Naive B cell (primary cell): ENCODE measurements at regions not wholly inside any gene's neighbourhood (a gene's known extent, or its start where the extent isn't known, plus 50 kb on each side); places are given as distances from the start of the nearest gene placed in this dataset.
A peak's percentile ranks its signal among the peaks of the same experiment; 100 is the strongest.

ENCODE experiments used
- ATAC-seq, 2 donors: fragments of 150-1000 bp; cut with Tn5 transposase; 2 replicates each; pipeline ENCODE4 v1.10.0; 2021; ENCODE audit warnings: low read depth in 2 of 2, mild to moderate bottlenecking in 2 of 2, moderate library complexity in 2 of 2
- DNase-seq: peaks from one replicate; pipeline ENCODE4 v3.0.0; 2022
- H3K27ac Mint-ChIP-seq, 6 donors: one replicate each; pipeline ENCODE4 v1.8.0; 2020 to 2022; ENCODE audit warnings: mild to moderate bottlenecking in 6 of 6, mixed read lengths in 6 of 6, moderate library complexity in 5 of 6, inconsistent platforms in 2 of 6
- H3K27me3 Mint-ChIP-seq, 3 donors: one replicate each; pipeline ENCODE4 v1.8.0; 2021 to 2022; ENCODE audit warnings: mixed read lengths in 3 of 3, mild to moderate bottlenecking in 1 of 3
- H3K36me3 Mint-ChIP-seq, 2 donors: one replicate each; pipeline ENCODE4 v1.8.0; 2020 to 2022; ENCODE audit warnings: mixed read lengths in 2 of 2, inconsistent platforms in 1 of 2, mild to moderate bottlenecking in 1 of 2
- H3K4me1 Mint-ChIP-seq, 3 donors: one replicate each; pipeline ENCODE4 v1.8.0; 2020 to 2022; ENCODE audit warnings: mixed read lengths in 3 of 3, inconsistent platforms in 1 of 3, mild to moderate bottlenecking in 1 of 3, moderate library complexity in 1 of 3
- H3K4me3 Mint-ChIP-seq, 8 donors: one replicate each; pipeline ENCODE4 v1.8.0; 2020 to 2022; ENCODE audit warnings: mild to moderate bottlenecking in 8 of 8, mixed read lengths in 8 of 8, moderate library complexity in 8 of 8, inconsistent platforms in 2 of 8
- H3K9me3 Mint-ChIP-seq, 7 donors: one replicate each; pipeline ENCODE4 v1.8.0; 2020 to 2022; ENCODE audit warnings: mixed read lengths in 7 of 7, mild to moderate bottlenecking in 5 of 7, inconsistent platforms in 2 of 7, moderate library complexity in 1 of 7

DNA sequence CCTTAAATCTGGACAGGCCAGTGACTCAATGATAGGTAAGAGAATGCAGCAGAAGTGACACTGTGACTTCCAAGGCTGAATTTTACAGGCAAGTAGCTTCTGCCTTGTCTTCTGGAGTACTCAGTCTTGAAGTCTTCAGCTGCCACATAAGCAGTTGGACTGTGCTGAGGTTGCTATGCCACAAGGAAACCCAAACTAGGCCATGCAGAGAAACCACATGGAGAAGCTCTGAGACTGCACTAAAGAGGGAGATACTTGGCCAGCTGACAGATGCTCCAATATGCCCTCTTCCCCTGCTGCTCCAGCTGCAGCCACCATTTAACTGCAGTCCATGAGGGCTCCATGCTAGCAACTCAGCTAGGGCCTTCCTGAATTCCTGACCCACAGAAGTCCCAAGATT, 119.4 kb upstream of the GADL1 start:
- DNase-seq: no peak
- no peaks in the 10 kb centered on the region for H3K4me1 Mint-ChIP-seq
- peak overlapping the region in 1 of 6 donors; percentile 57 for H3K27ac Mint-ChIP-seq
- ATAC-seq: no peak
- peaks cover 0 to 2% (median 0%) of the 10 kb centered on the region in 7 donors for H3K9me3 Mint-ChIP-seq
- no peaks in the 10 kb centered on the region for H3K36me3 Mint-ChIP-seq
- H3K4me3 Mint-ChIP-seq: no peak overlapping the region
- peaks cover 0 to 5% (median 0%) of the 10 kb centered on the region in 3 donors for H3K27me3 Mint-ChIP-seq

DNA sequence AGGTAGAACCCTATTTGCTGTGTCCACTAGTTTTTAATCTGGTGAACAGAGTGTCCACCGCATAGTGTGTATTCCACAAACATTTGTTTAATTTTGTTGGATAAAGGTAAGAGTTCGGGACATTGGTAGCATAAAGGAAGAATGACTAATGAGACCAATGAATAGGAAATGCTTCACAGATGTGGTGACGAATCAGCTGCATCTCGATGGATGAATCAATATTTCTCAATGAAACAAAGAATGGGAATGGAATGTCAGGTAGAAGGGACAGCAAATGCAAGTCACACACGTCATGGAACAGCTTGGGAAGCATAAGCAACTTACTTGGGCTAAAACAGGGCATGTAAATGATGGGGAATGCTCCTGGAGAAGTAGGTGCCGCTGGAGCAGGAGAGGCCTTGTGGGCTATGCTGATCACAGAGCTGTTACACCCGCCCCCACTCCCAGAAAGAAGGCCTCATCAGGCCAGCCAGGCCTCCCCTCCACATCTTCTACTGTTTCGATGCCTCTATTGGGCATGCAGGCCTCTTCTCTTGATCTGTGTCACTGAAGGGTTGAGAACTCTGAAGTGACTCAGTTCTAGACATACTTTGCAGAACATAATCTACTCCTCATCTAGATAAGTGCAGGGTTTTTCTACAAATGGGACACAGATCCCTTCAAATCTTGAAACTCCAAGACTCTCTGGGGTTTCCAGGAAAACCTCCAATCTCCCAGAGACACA, 120.0 kb upstream of the GADL1 start:
- no peak for ATAC-seq
- Mint-ChIP-seq H3K27me3 (no peaks in the 10 kb centered on the region), H3K4me3 (no peak overlapping the region), H3K36me3 (no peaks in the 10 kb centered on the region), H3K9me3 (peaks cover 0 to 2% (median 0%) of the 10 kb centered on the region in 7 donors), H3K27ac (no peak overlapping the region), H3K4me1 (no peaks in the 10 kb centered on the region)
- no peak for DNase-seq

DNA sequence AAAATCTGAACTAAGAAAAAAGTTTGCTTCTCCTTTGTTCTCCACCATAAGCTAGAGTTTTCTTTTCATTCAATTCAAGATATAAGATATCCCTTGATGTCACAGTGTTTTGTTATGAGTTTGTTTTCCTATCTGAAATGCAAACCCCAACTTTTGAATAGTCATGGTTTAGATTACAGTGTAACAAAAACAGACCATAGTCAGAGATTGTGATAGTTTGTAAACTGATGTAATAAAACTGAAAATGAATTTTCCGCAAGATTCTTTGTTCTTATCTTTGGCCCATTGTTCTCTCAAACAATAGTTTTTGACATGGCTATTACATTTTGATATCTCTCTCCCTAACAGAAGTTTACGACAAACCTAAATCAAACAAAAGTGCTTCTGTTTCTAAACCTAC, 121.7 kb upstream of the GADL1 start:
- ATAC-seq: no peak
- Mint-ChIP-seq H3K36me3 (no peaks in the 10 kb centered on the region), H3K27ac (peak overlapping the region in 1 of 6 donors; percentile 65), H3K27me3 (no peaks in the 10 kb centered on the region), H3K4me3 (no peak overlapping the region), H3K4me1 (no peaks in the 10 kb centered on the region), H3K9me3 (peaks cover 0 to 2% (median 0%) of the 10 kb centered on the region in 7 donors)
- no peak for DNase-seq

DNA sequence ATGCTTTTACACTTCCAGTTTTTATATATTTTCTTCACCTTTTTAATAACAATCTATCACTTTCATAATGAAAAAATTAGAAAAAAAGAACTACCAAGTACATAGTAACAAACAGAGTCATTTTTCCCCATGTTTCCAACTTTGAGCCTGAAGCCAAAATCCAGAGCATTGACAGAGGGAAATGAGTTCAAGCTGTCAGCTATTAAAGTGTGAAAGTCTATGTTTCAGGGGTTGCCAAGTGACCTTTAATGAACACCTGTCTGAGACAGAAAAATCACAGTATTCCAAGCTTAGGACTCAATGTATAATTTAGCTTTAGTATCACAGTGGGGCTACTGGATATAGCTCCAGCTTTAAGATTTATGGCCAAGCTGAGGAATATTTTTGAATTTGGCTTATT, 128.3 kb upstream of the GADL1 start:
- no peaks in the 10 kb centered on the region for H3K4me1 Mint-ChIP-seq
- DNase-seq (no peak), ATAC-seq (no peak)
- no peaks in the 10 kb centered on the region for H3K36me3 Mint-ChIP-seq
- no peak overlapping the region for H3K27ac Mint-ChIP-seq
- H3K9me3 Mint-ChIP-seq: peaks cover 0 to 5% (median 2%) of the 10 kb centered on the region in 7 donors
- no peak overlapping the region for H3K4me3 Mint-ChIP-seq
- no peaks in the 10 kb centered on the region for H3K27me3 Mint-ChIP-seq

DNA sequence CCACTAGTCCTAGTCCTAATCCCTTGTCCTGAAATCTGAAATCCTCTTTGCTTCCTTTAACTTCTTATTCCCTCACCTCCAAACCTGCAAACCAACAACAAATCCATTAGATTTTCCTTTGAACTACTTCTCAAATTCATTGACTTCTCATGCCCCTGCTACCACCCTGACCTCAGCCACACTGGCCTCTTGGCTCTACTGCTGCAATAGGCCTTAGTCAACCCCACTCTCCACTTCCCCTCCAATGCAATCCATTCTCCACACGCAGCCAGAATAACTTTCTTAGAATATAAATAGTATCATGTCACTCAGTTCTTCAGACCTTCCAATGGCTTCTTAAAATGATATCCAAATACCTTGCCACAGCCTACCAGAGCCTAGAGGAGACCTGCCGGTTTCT, 131.1 kb upstream of the GADL1 start:
- H3K4me1 Mint-ChIP-seq: no peaks in the 10 kb centered on the region
- H3K4me3 Mint-ChIP-seq: no peak overlapping the region
- no peaks in the 10 kb centered on the region for H3K27me3 Mint-ChIP-seq
- peaks cover 0 to 9% (median 4%) of the 10 kb centered on the region in 7 donors for H3K9me3 Mint-ChIP-seq
- no peak overlapping the region for H3K27ac Mint-ChIP-seq
- ATAC-seq (no peak), DNase-seq (no peak)
- no peaks in the 10 kb centered on the region for H3K36me3 Mint-ChIP-seq

DNA sequence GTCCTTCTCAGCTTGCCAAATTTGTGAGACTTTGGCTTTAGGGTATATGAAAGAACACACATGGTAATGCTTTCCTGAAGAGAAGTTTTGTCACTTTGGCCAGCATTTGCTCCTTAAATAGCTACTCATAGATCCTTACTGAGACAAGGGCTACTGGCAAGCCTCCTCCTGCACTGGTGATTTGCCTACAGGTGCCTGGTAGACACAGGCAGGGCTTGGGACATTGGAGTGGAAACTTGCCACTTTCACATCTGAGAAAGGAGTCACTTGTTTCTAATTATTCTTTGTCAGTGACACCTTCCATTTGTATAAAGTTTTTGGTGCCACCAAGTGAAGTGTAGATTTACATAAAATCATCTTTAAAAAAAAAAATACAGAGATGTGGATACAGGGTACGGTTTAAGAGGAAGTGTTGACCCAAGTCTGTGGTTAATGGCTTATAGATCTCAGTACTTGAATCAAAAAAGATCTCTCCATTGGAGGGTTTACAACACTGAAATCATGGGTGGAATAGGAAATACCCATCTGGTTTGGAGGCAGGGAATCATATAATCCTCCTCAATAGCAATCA, 132.8 kb upstream of the GADL1 start:
- H3K36me3 Mint-ChIP-seq: no peaks in the 10 kb centered on the region
- peaks cover 0 to 9% (median 4%) of the 10 kb centered on the region in 7 donors for H3K9me3 Mint-ChIP-seq
- no peak for DNase-seq
- H3K27ac Mint-ChIP-seq: peak overlapping the region in 1 of 6 donors; percentile 28
- no peak for ATAC-seq
- H3K4me3 Mint-ChIP-seq: no peak overlapping the region
- H3K27me3 Mint-ChIP-seq: no peaks in the 10 kb centered on the region
- H3K4me1 Mint-ChIP-seq: no peaks in the 10 kb centered on the region

DNA sequence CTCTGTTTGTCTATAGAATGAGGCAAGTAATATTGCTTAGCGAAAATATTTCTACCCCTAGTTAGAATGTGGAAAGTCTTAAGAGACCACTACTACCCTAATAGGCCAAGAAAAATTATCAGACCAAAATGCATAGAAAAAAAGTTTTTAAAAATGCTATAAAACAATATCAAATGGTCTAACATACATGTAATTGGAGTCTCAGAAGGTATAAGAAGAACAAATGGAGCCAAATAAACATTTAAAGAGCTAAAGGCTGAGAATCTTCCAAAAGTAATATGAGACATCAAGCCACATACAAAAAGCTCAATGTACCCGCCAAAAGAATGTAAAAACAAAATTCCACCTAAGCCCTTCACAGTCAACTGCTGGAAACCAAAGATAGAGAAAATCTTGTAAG, 133.5 kb upstream of the GADL1 start:
- no peaks in the 10 kb centered on the region for H3K4me1 Mint-ChIP-seq
- no peaks in the 10 kb centered on the region for H3K27me3 Mint-ChIP-seq
- DNase-seq: no peak

DNA sequence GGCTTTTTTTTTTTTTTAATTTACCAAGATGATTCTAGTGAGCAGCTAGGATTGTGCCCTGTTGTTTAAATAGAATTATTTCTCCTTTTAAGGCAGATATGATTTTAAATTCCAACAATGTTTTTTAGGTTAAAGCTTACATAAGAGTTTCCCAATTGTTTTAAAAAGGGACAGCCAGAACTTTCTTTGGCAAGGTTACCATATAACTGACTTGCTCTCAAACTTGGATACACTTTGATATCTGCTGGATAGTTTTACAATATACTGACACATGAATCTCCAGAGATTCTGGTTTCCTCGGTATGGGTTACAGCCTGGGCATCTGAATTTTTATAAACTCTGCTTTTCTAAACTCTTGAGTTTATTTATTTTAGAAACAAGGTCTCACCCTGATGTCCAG, 134.3 kb upstream of the GADL1 start:
- Mint-ChIP-seq H3K36me3 (no peaks in the 10 kb centered on the region), H3K4me3 (no peak overlapping the region), H3K27ac (no peak overlapping the region), H3K4me1 (no peaks in the 10 kb centered on the region), H3K9me3 (peaks cover 0 to 9% (median 4%) of the 10 kb centered on the region in 7 donors), H3K27me3 (no peaks in the 10 kb centered on the region)
- ATAC-seq: no peak
- DNase-seq: no peak

More for the DNA sequence above, 133.5 kb upstream of the GADL1 start:
- no peak overlapping the region for H3K4me3 Mint-ChIP-seq
- H3K9me3 Mint-ChIP-seq: peaks cover 0 to 9% (median 4%) of the 10 kb centered on the region in 7 donors
- no peak overlapping the region for H3K27ac Mint-ChIP-seq
- H3K36me3 Mint-ChIP-seq: no peaks in the 10 kb centered on the region
- no peak for ATAC-seq

DNA sequence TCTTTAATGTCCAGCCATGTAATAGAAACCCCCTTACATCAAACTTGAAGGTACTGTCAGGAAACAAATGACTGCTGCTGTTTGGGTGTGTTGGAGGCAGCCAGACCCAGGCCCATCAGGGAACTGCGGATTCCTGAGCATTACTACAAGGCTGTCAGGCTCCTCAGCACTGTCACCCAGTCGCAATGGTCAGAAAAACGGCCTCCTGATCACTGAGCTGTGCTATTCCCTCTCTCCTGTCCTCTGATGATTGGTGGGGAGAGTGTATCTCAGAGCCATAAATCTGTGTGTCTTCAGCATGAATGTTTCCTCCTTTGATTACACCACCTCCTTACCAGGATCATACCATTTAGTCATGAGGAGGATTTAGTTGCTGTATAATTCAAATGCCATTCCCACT, 135.2 kb upstream of the GADL1 start:
- ATAC-seq: no peak
- Mint-ChIP-seq H3K9me3 (peaks cover 0 to 9% (median 4%) of the 10 kb centered on the region in 7 donors), H3K27me3 (no peaks in the 10 kb centered on the region), H3K4me3 (no peak overlapping the region), H3K36me3 (no peaks in the 10 kb centered on the region), H3K27ac (no peak overlapping the region), H3K4me1 (no peaks in the 10 kb centered on the region)
- DNase-seq: no peak

DNA sequence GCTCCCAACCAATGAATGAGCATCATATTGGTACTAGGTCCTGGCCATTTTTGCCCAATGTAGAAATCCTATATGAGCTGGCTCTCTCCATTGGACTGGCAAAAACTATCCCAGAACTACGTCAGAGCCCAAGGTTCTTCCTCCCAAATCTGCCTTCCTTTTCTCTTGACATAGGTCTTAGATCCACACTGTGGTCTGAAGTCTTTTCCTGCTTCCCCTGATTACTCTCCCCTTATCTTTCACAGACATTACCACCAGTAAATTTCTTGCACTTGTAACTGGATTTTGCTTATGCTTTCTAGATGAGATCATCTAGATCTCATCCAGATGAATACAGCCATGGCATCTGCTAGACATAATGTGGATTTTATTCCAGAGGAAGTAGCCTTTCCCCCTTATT, 141.2 kb upstream of the GADL1 start:
- Mint-ChIP-seq H3K4me1 (no peaks in the 10 kb centered on the region), H3K27me3 (no peaks in the 10 kb centered on the region), H3K4me3 (no peak overlapping the region), H3K27ac (no peak overlapping the region), H3K9me3 (peaks cover 0 to 3% (median 0%) of the 10 kb centered on the region in 7 donors), H3K36me3 (no peaks in the 10 kb centered on the region)
- DNase-seq (no peak), ATAC-seq (no peak)

DNA sequence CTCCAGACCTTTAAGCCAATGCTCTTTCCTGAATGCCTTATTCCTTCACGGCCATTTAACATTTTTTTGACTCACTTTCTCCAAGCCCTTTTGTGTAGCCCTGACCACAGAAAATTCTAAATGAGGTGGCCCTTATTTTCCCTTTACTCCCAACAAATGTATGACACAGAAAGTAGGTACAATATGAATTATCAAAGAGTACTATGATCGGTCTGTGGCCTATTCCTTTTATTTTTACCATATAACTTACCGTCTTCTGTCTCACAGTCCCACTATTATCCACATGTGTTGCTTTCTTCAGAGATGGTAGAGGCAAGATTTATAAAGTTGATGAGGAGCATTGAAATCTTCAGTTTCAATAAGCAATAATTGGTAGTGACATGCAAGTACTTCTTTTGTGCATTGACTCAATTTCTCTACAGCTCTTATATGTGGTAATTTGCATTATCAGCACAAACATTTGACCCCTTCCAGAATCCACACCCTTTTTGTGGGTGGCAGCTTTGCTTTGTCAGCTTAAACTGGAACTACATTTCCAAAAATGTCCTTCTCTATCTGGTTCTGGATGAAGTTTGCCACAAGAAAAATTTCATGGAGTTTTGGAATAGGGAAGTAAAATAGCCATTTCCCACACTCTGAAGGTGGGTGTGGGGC, 143.8 kb upstream of the GADL1 start:
- ATAC-seq: no peak

DNA sequence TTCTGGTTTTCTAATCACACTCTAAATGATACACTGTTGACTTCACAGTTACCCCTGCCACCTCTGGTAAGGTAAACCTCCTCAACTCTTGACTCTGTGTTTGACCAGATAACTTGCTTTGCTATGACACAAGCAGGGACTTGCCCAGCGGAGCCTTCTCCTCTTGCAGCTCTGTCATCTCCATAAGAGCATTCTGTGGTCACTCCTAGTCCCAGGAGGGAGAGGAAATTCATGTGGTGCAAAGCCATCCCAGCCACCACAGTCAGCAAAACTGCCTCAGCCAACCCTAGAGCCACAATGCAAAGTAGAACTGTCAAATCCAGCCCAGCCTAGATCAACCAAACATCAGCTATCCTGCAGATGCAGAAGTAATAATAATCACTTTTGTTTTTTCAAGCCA, 144.7 kb upstream of the GADL1 start:
- H3K27me3 Mint-ChIP-seq: peaks cover 0 to 3% (median 0%) of the 10 kb centered on the region in 3 donors
- H3K9me3 Mint-ChIP-seq: peaks cover 6 to 19% (median 12%) of the 10 kb centered on the region in 7 donors
- no peaks in the 10 kb centered on the region for H3K4me1 Mint-ChIP-seq
- ATAC-seq: no peak
- H3K36me3 Mint-ChIP-seq: peaks cover 0 to 15% of the 10 kb centered on the region in 2 donors
- no peak overlapping the region for H3K4me3 Mint-ChIP-seq
- no peak overlapping the region for H3K27ac Mint-ChIP-seq
- no peak for DNase-seq

More for the DNA sequence above, 143.8 kb upstream of the GADL1 start:
- H3K27me3 Mint-ChIP-seq: peaks cover 0 to 3% (median 0%) of the 10 kb centered on the region in 3 donors
- peak overlapping the region in 1 of 6 donors; percentile 62 for H3K27ac Mint-ChIP-seq
- peaks cover 0 to 11% of the 10 kb centered on the region in 2 donors for H3K36me3 Mint-ChIP-seq
- DNase-seq: no peak
- H3K4me3 Mint-ChIP-seq: no peak overlapping the region
- peaks cover 6 to 14% (median 10%) of the 10 kb centered on the region in 7 donors for H3K9me3 Mint-ChIP-seq
- no peaks in the 10 kb centered on the region for H3K4me1 Mint-ChIP-seq

DNA sequence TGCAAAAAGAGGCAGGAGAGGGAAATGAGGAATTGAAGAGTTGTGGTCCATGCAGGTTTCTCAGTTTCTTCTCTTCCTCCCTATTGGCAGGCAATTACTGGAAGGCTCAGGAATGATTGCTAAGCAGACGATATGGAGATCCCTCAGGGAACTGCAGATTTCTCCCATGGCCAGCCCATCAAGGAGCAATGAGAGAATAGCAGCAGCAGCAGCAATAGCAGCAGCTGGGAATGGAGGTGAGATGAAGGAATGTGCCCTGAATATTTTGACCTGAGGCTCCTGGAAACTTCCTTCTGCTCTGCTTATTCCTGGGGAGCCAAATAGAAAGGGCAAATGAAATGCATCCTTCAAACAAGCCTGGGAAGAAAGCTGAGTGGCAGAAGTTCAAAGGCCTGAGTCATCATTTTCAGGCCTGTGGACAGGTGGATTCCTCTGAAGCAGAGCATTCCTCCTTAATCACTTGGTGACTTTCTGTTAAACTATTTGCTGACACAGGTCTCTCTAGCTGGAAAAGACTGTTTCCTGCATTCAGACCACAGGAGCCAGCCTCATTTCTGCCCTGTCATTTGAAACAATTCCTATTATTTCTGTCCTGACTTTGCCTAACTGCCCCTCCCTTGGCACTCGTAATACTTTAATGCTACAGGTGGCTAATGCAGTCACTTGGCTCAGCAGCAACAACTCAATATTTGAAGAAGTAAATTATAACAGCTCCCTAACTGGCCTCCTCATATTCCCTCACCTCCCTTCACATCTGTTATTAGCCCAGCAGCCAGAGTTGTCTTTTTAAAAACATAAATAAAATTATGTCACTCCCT, 146.9 kb upstream of the GADL1 start:
- no peak overlapping the region for H3K4me3 Mint-ChIP-seq
- H3K4me1 Mint-ChIP-seq: no peaks in the 10 kb centered on the region
- peaks cover 6 to 19% (median 12%) of the 10 kb centered on the region in 7 donors for H3K9me3 Mint-ChIP-seq
- H3K27me3 Mint-ChIP-seq: peaks cover 0 to 3% (median 0%) of the 10 kb centered on the region in 3 donors
- ATAC-seq (no peak), DNase-seq (no peak)
- peaks cover 0 to 15% of the 10 kb centered on the region in 2 donors for H3K36me3 Mint-ChIP-seq
- H3K27ac Mint-ChIP-seq: no peak overlapping the region
